HG03095 (cell line): ENCODE measurements at regions not wholly inside any gene's neighbourhood (a gene's known extent, or its start where the extent isn't known, plus 50 kb on each side); places are given as distances from the start of the nearest gene placed in this dataset.
A peak's percentile ranks its signal among the peaks of the same experiment; 100 is the strongest.
"Not testable (repeated sequence)": the region's sequence is repeated elsewhere in the genome, so short reads cannot be mapped to it uniquely, and the experiment has no call there.

Experiments
- ATAC-seq: cut with Tn5 transposase; IDR thresholded peaks from one replicate; pipeline ENCODE4 v1.9.1; 2021; ENCODE audit warnings: moderate library complexity; ENCODE audit not compliant: unreplicated experiment

- ATAC-seq: peak; percentile 81
These were observed 1214.9 kb downstream of the TMEM121 start for GRCh38 chr14:106741086-106741827.

GRCh38 chr14:106745016-106745767, 1218.8 kb downstream of the TMEM121 start:
- ATAC-seq: not testable (repeated sequence)

GRCh38 chr14:106750089-106750488, 1223.7 kb downstream of the TMEM121 start:
- not testable (repeated sequence) for ATAC-seq

- ATAC-seq: not testable (repeated sequence)
These were observed 1227.4 kb downstream of the TMEM121 start for GRCh38 chr14:106753751-106754150.

- not testable (repeated sequence) for ATAC-seq
These were observed 1231.1 kb downstream of the TMEM121 start for GRCh38 chr14:106757444-106757843.

- ATAC-seq: not testable (repeated sequence)
These were observed 1235.8 kb downstream of the TMEM121 start for GRCh38 chr14:106761886-106762816.

- ATAC-seq: not testable (repeated sequence)
These were observed 1238.6 kb downstream of the TMEM121 start for GRCh38 chr14:106764968-106765369.

- ATAC-seq: no peak
These were observed 1239.8 kb downstream of the TMEM121 start for GRCh38 chr14:106766145-106766544.

GRCh38 chr14:106766551-106767277, 1240.3 kb downstream of the TMEM121 start:
- not testable (repeated sequence) for ATAC-seq

- ATAC-seq: not testable (repeated sequence)
These were observed 1241.8 kb downstream of the TMEM121 start for GRCh38 chr14:106768230-106768629.

- ATAC-seq: not testable (repeated sequence)
These were observed 1242.8 kb downstream of the TMEM121 start for GRCh38 chr14:106768972-106769700.

GRCh38 chr14:106770158-106770672, 1243.8 kb downstream of the TMEM121 start:
- not testable (repeated sequence) for ATAC-seq

GRCh38 chr14:106774889-106775480, 1248.6 kb downstream of the TMEM121 start:
- ATAC-seq: not testable (repeated sequence)

GRCh38 chr14:106776395-106776983, 1250.1 kb downstream of the TMEM121 start:
- ATAC-seq: no peak

- no peak for ATAC-seq
These were observed 1252.6 kb downstream of the TMEM121 start for GRCh38 chr14:106778986-106779385.

- ATAC-seq: no peak
These were observed 1260.3 kb downstream of the TMEM121 start for GRCh38 chr14:106786697-106787096.

GRCh38 chr14:106787626-106788025, 1261.2 kb downstream of the TMEM121 start:
- ATAC-seq: no peak

- no peak for ATAC-seq
These were observed 1262.2 kb downstream of the TMEM121 start for GRCh38 chr14:106788534-106788933.

GRCh38 chr14:106789318-106789717, 1262.9 kb downstream of the TMEM121 start:
- ATAC-seq: no peak
